GM19468 (cell line): ENCODE measurements at regions not wholly inside any gene's neighbourhood (a gene's known extent, or its start where the extent isn't known, plus 50 kb on each side); places are given as distances from the start of the nearest gene placed in this dataset.
A peak's percentile ranks its signal among the peaks of the same experiment; 100 is the strongest.

Source experiments
- ATAC-seq: cut with Tn5 transposase; IDR thresholded peaks from one replicate; pipeline ENCODE4 v1.9.1; 2021; ENCODE audit warnings: mild to moderate bottlenecking, moderate library complexity, moderate number of reproducible peaks; ENCODE audit not compliant: unreplicated experiment; ENCODE audit errors: extremely low read depth

DNA sequence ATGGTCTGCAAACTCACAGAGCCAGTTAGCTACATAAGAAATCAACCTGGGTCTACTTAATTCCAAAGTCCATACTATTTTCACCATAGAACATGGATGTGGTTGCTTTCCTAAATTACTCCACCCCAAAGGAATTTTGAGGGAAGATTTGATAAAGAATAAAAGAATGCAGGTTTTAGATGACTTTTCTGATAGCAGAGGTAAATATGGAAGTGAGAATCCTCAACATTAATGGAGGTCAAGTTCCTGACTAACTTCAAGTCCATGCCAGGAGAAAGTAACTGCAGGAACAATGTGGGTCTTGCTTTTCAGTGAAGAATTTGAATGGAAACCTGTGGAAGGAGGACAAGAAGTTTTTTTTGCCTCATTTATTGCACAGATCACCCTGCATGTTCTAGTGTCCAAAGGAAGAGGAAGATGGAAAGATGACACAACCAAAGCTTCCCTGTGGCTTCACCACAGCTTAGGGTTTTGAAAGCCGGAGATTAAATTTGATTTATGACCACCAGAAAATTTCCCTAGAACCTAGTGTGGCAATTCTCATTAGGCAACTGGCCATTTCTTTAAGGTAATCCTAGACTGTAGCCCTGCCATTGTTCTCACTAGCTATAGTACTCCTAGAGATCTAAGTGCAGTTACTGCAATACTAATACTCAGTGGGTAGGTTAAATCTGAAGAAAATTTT lies 429.7 kb downstream of the RAP2B start:
- ATAC-seq: no peak

GRCh38 chr3:153595186-153595815 lies 433.3 kb downstream of the RAP2B start:
- no peak for ATAC-seq

DNA sequence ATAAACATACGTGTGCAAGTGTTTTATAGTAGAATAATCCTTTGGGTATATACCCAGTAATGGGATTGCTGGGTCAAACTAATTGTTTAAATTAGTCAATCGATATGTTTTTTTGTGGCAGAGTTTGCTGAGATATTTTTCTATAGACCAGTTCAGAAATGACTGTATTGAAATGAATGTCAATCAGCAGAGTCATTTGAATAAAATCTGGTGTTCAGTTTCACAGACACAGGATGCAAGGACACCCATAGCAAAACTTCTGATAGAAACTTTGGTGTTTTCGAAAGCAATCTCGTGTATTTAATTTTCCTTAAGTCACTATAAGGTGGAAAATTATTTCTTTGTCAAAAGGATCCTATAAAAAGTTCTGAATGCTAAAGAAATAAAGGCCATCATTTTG lies 434.4 kb downstream of the RAP2B start:
- ATAC-seq: no peak

- no peak for ATAC-seq
Observed at GRCh38 chr3:153599685-153600084, 437.7 kb downstream of the RAP2B start.

DNA sequence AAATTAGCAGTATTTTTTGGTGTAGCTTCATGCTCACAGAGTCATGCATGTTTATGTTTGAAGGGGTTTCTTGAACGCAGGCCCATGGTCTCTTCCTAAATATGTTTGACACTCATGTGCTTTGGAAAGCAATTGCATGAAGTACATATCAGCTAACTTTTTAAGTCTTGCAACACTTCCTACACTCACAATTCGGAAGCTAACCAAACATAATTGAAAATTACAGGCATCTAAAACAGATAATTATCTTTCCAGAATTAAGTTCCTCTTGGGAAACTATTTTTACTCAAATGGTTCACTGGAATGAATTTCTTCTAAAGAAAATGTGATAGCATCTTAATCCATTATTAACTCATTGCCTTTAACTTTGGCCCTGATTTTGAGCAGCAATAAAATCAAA lies 438.9 kb downstream of the RAP2B start:
- no peak for ATAC-seq

- ATAC-seq: no peak
Observed at GRCh38 chr3:153601374-153601853, 439.4 kb downstream of the RAP2B start.

GRCh38 chr3:153602801-153603200 lies 440.8 kb downstream of the RAP2B start:
- no peak for ATAC-seq

DNA sequence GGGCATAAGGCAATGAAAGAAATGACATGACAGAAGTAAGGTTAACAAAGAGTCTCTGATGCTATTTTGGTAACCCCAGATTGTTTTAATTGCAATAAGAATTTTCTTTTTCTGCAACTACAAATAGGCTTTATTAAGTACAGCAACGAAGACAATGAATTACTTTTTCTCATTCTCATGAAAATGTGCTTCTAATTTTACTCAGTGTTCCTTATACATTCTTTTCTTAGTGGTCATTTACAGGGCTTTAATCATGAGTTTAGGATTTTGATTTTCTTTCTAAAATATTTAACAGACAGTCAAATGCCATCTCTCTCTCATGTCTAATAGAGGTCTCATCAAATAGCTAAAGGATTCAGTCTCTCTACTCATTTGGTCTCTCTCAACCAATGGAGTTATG lies 452.1 kb downstream of the RAP2B start:
- no peak for ATAC-seq

- no peak for ATAC-seq
Observed at GRCh38 chr3:153614563-153614962, 452.5 kb downstream of the RAP2B start.

- ATAC-seq: no peak
Observed at GRCh38 chr3:153615863-153616262, 453.8 kb downstream of the RAP2B start.

GRCh38 chr3:153617463-153617862 lies 455.4 kb downstream of the RAP2B start:
- ATAC-seq: no peak

DNA sequence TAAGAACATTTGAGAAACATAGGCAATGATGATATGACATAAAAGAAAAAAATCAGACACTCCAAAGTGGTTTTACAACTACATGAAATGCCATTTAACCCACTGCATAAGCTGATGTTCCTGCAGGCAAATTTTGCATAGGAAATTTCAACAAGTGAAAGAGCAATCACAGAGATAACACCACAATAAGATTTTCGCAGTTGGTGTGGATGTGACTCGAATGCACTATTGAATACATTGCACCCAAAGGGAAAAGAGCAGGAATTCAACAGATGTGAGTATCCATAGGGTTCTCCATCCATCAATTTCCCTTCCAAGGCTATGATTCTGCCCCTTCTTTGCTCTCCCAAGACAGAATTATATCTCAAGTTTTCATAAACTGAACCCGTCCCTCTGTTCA lies 456.1 kb downstream of the RAP2B start:
- no peak for ATAC-seq

GRCh38 chr3:153619268-153619667 lies 457.2 kb downstream of the RAP2B start:
- ATAC-seq: no peak

DNA sequence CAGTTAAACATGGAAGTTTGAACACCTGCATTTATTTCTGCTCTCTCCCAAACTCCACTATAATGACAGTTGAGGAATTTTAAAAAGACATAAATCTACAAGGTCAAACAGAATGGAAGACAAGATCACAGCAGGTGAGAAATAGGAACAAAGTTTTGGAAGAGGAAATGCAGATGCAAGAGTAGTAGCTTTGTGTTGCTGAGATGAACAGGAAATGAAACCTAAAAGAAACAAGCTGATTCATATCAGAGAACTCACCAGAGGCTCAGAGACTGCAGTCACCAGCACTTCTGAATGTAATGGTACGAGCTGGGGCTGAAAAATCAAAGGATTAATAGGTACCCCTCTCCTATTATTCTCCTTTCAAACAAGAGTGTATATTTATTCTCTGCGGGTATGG lies 459.9 kb downstream of the RAP2B start:
- ATAC-seq: peak; percentile 78

- no peak for ATAC-seq
Observed at GRCh38 chr3:153623834-153624233, 461.8 kb downstream of the RAP2B start.

- ATAC-seq: no peak
Observed at GRCh38 chr3:153624310-153625030, 462.4 kb downstream of the RAP2B start.

DNA sequence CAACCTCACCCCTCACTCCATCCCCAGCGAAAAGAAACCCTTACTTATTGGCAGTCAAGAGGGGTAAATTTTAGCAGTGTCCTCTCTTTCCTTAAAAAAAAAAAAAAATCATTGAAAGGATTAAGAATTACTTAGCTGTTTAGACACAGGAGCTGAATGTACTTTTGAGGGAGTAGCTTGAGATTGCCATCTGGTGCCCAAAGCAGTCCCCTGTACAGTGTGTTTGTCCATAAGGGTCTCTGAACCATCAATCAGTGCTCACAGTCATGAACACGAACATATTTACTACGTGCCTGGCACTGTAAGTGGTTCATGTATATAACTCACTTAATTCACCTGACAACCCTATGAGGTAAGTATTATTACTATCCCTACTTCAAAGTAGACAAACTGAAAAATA lies 463.5 kb downstream of the RAP2B start:
- no peak for ATAC-seq

DNA sequence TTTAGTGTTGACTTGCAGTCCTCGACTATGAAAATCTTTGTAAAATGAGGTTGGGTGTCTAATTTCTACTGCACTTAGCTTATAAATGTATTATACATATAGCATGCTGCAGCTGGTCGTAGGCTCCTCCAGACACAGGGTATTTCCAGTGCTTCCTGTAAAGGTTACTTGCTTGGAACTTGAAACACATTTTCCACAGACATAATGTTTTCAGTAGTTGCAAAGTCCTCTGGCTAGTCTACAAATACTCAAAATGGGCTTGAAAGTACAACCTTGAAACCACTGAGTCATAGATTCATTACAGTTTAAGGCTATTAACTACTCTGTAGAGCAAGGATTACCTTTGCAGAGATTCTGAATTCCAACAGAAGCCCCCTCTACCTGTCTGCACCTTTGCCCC lies 464.1 kb downstream of the RAP2B start:
- no peak for ATAC-seq

- ATAC-seq: no peak
Observed at GRCh38 chr3:153628591-153628990, 466.6 kb downstream of the RAP2B start.

DNA sequence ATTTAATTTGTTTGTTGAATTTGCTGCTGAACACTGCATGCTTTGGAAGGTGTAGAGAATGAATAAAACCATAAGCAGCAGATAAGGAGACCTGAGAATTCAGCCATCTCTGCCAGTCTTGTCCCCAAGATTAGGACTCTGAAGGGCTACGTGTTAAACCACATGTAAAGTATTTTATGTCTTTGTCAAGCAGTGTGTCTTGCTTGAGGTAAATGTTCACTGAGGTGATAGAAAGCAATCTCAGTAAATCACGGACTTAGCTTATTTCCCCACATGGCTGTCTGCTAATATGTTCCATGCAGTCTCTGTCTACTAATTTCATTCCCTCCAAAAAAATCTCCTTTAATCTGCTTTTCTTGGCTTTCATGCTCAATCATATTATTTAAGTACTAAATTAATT lies 467.1 kb downstream of the RAP2B start:
- ATAC-seq: no peak

DNA sequence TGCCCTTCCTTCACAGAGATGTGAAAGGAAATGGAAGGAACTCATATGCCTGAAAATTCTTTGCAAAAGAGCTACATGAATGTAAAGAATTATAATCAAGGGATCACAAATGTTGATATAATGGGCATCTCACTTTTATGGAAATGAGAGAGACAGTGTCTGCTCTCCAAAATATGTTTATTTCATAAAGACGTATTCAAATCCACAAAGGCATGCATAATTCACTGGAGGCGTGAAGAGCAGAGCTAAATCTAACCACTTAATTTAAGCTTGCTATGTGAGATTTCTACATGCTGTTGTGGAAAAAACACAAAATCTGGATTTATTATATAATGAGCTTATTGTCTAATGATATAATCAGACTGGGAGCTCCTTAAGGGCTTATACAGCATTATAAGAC lies 469.1 kb downstream of the RAP2B start:
- no peak for ATAC-seq
